Fibroblast of peridontal ligament (primary cell): ENCODE measurements at regions not wholly inside any gene's neighbourhood (a gene's known extent, or its start where the extent isn't known, plus 50 kb on each side); places are given as distances from the start of the nearest gene placed in this dataset.
"Not testable (repeated sequence)": the region's sequence is repeated elsewhere in the genome, so short reads cannot be mapped to it uniquely, and the experiment has no call there.

Experiments used
- DNase-seq: peaks from one replicate; pipeline ENCODE4 v3.0.0-alpha.2; 2010; ENCODE audit errors: extremely low read depth

- DNase-seq, result no peak
Measured at GRCh38 chr9:30504502-30504905, 1879.9 kb upstream of the ACO1 start.

- DNase-seq, result no peak
Measured at GRCh38 chr9:30505311-30505710, 1879.1 kb upstream of the ACO1 start.

- no peak for DNase-seq
Measured at GRCh38 chr9:30506749-30507148, 1877.7 kb upstream of the ACO1 start.

- no peak for DNase-seq
Measured at GRCh38 chr9:30507166-30507565, 1877.3 kb upstream of the ACO1 start.

GRCh38 chr9:30511666-30512065 is 1872.8 kb upstream of the ACO1 start:
- DNase-seq, result no peak

- no peak for DNase-seq
Measured at GRCh38 chr9:30519166-30519565, 1865.3 kb upstream of the ACO1 start.

GRCh38 chr9:30519756-30520155 is 1864.7 kb upstream of the ACO1 start:
- DNase-seq, result no peak

- no peak for DNase-seq
Measured at GRCh38 chr9:30522061-30522460, 1862.4 kb upstream of the ACO1 start.

- DNase-seq, result no peak
Measured at GRCh38 chr9:30522486-30522885, 1862.0 kb upstream of the ACO1 start.

GRCh38 chr9:30524311-30524710 is 1860.1 kb upstream of the ACO1 start:
- no peak for DNase-seq

GRCh38 chr9:30534455-30534854 is 1850.0 kb upstream of the ACO1 start:
- DNase-seq, result no peak

- DNase-seq, result no peak
Measured at GRCh38 chr9:30534896-30535295, 1849.5 kb upstream of the ACO1 start.

- DNase-seq, result no peak
Measured at GRCh38 chr9:30536494-30536893, 1847.9 kb upstream of the ACO1 start.

- DNase-seq, result not testable (repeated sequence)
Measured at GRCh38 chr9:30539696-30540095, 1844.7 kb upstream of the ACO1 start.

- no peak for DNase-seq
Measured at GRCh38 chr9:30574355-30575151, 1809.9 kb upstream of the ACO1 start.

GRCh38 chr9:30575218-30575617 is 1809.2 kb upstream of the ACO1 start:
- no peak for DNase-seq

GRCh38 chr9:30575691-30576090 is 1808.8 kb upstream of the ACO1 start:
- DNase-seq, result no peak

GRCh38 chr9:30579810-30580209 is 1804.6 kb upstream of the ACO1 start:
- no peak for DNase-seq

- no peak for DNase-seq
Measured at GRCh38 chr9:30582240-30582639, 1802.2 kb upstream of the ACO1 start.

- no peak for DNase-seq
Measured at GRCh38 chr9:30584559-30584958, 1799.9 kb upstream of the ACO1 start.

GRCh38 chr9:30591461-30591860 is 1793.0 kb upstream of the ACO1 start:
- no peak for DNase-seq

GRCh38 chr9:30597608-30598007 is 1786.8 kb upstream of the ACO1 start:
- no peak for DNase-seq

GRCh38 chr9:30605936-30606335 is 1778.5 kb upstream of the ACO1 start:
- no peak for DNase-seq

GRCh38 chr9:30609713-30610112 is 1774.7 kb upstream of the ACO1 start:
- no peak for DNase-seq
